ENCODE measurements at regions not wholly inside any gene's neighbourhood (a gene's known extent, or its start where the extent isn't known, plus 50 kb on each side); places are given as distances from the start of the nearest gene placed in this dataset.

- TF ChIP-seq CTCF (IDR thresholded peaks at IDR 0.05; ENCODE audit: low read depth, low read length), result no peak
- no peak for TF ChIP-seq EZH2phosphoT487 (IDR thresholded peaks at IDR 0.05; ENCODE audit: low read depth)
These were observed 259.0 kb downstream of the CXCL12 start for GRCh38 chr10:44125879-44126278.
